GM04503 (cell line): ENCODE measurements at regions not wholly inside any gene's neighbourhood (a gene's known extent, or its start where the extent isn't known, plus 50 kb on each side); places are given as distances from the start of the nearest gene placed in this dataset.
A peak's percentile ranks its signal among the peaks of the same experiment; 100 is the strongest.
"Not testable (repeated sequence)": the region's sequence is repeated elsewhere in the genome, so short reads cannot be mapped to it uniquely, and the experiment has no call there.

ENCODE experiments used
- DNase-seq: peaks from one replicate; pipeline ENCODE4 v3.0.0-alpha.2; 2012; ENCODE audit warnings: low read depth

DNA sequence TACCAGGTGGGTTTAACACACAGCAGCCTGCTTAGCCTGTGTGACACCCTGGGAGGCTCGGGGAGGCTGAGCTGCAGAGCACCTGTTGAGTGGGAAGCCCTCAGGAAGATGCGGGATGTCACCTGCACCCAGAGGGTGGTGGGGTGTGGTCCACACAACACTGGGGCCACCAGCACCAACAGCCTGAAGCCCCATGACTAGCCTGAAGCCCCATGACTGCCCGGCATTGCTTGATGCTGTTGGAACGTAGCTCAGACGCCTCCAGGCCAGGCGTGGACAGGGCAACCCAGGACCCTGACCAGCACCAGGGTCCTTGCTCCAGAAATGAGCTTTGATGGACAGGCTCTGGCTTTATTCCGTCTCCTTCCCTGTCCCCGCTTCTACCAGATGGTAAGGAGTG is 76.3 kb upstream of the ZNF469 start:
- DNase-seq = no peak

- peak; percentile 95 for DNase-seq
Measured at GRCh38 chr16:88306860-88307545, 75.8 kb upstream of the ZNF469 start.

GRCh38 chr16:88308441-88309173 is 74.2 kb upstream of the ZNF469 start:
- no peak for DNase-seq

DNA sequence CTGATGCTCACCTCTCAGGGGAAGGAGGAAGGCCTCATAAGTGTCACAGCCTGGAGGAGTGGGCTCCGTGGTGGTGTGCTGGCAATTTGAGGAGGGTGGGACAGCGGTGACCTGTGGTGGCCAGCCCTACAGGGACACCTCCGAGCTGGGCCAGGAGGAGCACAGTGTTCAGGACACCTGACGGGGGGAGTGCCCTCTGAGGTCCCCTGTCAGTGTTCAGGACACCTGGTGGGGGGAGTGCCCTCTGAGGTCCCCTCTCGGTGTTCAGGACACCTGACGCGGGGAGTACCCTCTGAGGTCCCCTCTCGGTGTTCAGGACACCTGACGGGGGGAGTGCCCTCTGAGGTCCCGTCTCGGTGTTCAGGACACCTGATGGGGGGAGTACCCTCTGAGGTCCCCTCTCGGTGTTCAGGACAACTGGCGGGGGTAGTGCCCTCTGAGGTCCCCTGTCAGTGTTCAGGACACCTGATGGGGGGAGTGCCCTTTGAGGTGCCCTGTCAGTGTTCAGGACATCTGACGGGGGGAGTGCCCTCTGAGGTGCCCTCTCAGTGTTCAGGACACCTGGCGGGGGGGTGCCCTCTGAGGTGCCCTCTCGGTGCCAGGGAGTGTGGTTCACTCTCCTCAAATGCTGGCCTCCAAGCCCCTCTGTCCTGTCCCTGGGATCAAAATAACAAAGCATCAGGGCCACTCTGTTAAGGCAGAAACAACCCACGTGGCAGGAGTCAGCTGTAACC is 73.4 kb upstream of the ZNF469 start:
- DNase-seq = no peak

DNA sequence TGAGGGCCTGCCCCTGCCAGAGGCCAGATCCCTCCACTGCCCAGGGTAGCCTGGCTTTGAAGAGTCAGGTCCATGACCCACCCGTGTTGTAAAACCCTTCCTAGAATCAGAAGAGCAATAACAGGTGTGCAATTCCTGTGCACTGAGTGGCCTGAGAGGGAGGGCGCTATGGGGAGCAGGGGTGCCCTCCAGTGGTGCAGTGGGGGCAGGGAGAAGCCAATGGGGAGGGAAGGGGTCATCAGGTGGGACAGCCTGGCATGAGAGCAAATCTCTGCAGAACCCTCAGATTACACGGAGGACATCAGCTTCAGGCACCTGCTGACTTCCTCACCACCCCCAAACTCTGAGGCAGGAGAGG is 72.9 kb upstream of the ZNF469 start:
- no peak for DNase-seq

- DNase-seq = no peak
Measured at GRCh38 chr16:88310796-88311605, 71.8 kb upstream of the ZNF469 start.

- DNase-seq = not testable (repeated sequence)
Measured at GRCh38 chr16:88311860-88312259, 70.9 kb upstream of the ZNF469 start.

DNA sequence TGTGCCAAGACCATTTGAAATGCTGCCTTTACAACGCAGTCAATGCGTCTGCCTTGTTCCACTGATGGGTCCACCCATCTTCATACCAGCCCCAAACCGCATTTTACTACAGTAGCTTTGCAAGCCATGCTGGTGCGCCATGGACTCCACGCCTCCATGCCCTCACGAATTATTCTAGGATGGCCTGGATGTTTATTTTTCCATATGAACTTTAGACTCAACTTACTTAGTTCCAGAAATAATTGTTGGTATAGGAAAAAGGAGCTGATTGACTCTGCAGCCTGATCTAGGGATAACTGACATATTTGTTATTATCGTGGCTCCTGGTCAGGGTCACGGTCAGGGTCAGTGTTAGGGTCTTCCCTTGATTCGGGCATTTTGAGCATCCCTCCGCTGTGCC is 70.0 kb upstream of the ZNF469 start:
- DNase-seq = no peak

DNA sequence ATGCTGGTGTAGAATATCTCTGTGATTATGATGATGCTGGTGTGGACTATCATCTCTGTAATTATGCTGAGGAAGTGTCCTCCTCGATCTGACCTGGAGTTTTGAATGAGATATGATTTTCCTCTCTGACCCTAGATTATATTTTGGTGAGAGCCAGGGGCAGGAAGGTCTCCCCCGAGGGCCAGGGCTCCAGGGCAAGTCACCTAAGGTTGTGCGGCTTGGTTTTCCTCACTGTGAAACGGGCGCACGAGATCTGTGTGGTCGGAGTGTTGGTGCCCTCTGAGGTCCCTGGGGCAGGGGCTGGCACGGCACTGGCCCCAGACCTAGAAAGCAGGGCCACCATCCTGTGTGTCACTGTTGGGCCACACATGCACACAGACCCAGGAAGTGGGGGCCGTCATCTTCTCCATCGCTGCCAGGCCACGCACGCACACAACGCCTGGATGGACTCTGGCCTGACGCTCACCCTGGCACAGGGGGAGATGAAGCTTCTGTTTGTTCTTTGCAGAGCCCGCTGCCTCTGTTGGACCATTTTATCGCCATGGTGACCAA is 67.7 kb upstream of the ZNF469 start:
- DNase-seq = no peak

GRCh38 chr16:88315543-88316105 is 67.1 kb upstream of the ZNF469 start:
- no peak for DNase-seq

GRCh38 chr16:88316151-88316550 is 66.6 kb upstream of the ZNF469 start:
- no peak for DNase-seq

DNA sequence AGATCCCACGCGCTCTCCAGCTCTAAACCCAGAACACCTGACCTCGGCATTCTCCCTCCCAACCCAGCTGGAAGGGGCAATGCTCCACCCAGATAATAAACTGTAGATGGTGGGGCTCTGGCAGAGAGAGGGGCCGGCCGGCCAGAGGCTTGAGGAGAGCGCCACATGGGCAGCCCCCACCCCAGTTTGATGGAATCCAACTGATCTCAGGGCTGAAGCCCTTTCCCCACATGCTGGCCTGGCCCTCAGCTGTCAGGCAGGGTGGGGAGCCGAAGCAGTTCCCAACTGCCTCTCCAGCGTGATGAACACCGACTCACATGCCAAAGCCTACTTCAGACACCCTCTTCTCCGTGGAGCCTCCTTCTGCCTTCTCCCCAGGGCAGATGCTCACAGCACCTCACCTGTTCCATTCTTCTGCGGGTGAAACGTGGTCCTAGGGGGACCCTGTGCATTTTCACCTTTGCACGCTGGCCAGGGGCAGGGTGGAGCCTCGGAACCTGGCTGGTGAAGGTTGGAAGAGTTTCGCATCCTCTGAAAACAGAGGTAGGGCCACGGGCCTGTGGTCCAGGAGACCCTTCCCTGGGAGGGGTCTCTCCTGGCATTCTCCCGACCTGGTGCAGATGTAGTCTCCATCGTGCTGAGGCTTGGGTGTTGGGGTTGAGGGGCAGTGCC is 65.7 kb upstream of the ZNF469 start:
- no peak for DNase-seq

GRCh38 chr16:88317613-88317965 is 65.2 kb upstream of the ZNF469 start:
- peak; percentile 71 for DNase-seq

GRCh38 chr16:88318051-88318450 is 64.7 kb upstream of the ZNF469 start:
- DNase-seq = no peak

DNA sequence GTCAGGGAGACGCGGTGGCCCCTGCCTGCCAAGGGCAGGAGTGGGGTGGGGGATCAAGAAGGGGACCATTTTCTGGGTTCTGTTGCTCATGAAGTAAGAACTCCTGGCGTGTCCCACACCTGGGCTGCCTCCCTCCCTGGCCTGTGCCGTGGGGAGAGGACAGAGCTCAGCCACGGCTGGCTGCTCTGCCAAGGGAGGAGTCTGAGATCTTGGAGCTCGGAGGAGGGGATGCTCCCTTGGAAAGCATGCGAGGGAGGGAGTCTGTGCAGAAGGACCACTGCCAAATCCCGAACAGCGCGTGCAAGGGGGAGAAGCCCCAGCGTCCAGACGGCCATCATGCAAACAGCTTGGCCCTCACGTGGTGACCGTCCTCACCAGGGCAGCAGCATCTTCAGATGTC is 64.2 kb upstream of the ZNF469 start:
- no peak for DNase-seq

DNA sequence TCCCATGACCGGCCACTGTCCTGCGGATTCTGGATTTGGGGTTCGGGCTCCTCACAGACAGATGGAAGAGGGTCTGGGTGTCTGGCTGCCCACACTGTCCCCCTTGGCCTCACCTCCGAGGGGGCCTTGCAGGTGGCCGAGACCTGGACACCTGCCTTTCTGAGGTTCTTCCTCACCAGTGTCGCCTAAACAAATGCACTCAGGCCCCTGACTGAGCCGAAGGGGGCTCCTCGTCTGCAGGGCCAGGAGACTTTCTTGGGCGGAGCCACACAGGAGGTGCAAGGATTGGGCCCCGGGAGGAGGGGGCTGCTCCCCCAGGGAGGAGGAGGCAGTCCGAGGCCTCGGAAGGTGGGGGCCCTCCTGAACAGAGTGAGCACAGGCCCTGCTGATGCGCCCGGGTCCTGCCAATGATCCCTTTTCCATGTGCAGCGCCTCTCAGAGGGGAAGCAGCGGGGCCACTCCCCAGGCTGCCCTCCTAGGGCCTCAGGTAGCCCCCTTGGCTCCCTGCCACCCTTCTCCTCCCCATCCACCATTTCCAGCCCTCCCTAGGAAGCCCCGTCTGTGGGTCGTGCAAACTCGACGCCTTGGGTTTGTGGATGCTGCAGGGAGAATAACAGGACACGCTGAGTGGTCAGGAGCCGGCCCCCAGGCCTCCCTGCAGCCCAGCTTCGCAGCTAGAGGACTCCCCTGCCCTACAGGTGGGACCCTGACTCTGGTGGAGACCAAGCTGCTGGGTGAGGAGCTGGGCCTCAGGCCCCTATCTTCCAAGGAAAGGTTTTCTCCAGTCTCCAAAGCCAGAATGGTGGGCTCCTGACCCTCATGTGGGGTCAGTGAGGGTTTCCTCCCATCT is 63.4 kb upstream of the ZNF469 start:
- DNase-seq = no peak

- DNase-seq = no peak
Measured at GRCh38 chr16:88320947-88321634, 61.7 kb upstream of the ZNF469 start.

DNA sequence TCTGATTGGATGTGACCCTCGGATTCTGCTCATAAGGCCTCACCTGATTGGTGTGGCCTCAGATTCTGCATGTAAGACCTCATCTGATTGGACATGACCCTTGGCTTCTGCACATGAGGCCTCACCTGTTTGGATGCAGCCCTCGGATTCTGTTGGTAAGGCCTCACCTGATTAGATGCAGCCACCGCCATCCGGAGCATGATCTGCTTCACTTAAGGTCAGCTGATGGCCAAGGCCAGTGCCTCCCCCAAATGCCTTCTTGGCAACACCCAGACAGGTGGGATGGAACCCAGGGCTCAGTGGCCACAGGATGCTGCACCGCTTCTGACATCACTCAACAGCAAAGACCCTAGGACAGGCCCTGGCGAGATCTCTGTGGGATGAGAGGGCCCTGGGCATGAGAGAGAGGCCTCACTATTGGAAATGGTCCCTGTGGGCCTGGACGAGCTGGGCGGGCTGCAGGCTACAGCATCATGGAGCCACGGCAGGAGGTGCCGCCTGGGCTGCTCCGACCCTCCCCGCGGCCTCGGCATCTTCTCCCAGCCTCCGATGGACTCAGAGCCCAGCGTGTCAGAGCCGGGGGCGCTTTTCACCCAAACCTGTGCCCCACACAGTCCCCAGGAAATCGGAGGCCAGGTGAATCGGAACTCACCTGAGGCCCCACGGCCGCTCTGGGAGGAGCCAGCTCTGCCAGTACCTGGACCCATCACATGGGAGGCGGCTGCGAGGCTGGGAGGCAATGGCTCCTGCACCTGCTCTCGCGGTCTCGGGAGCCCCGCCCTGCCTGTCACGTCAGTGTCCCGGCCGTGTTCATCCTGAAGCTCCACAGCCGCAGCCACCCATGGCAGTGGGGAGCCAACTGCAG is 60.9 kb upstream of the ZNF469 start:
- no peak for DNase-seq

- DNase-seq = no peak
Measured at GRCh38 chr16:88322500-88322970, 60.2 kb upstream of the ZNF469 start.
